ENCODE measurements at regions not wholly inside any gene's neighbourhood (a gene's known extent, or its start where the extent isn't known, plus 50 kb on each side); places are given as distances from the start of the nearest gene placed in this dataset.

DNA sequence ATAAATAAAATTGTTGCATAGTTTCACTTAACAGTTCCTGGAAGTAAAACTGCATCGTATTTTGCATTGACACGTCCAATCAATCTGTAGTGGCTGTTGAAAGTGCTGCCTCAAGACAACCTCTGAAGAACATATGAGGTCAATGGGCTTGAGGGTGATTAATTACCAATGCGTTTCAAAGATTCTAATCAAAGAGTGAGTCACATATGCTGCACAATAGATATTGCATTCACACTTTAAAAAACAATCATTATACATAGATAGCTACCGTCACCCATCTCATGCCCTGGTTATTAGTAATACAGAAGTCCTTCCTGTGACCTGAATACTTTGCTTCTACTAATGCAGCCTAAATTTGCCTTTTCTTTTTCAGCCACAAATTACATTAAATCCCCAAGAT is 743.3 kb upstream of the SLIT2 start:
- Histone ChIP-seq H3K36me3 (ENCODE audit: control insufficient read depth in 2 of 3, insufficient read depth in 3 of 3, low read length in 3 of 3) (no peaks in the 10 kb centered on the region), H3K27me3 (ENCODE audit: control insufficient read depth, insufficient read depth, low read length) (no peaks in the 10 kb centered on the region), H3K4me1 (ENCODE audit: control insufficient read depth in 2 of 3, insufficient read depth in 2 of 3, low read depth in 1 of 3, low read length in 3 of 3) (no peaks in the 10 kb centered on the region), H3K9ac (ENCODE audit: low read length in 3 of 3) (no peak overlapping the region), H3K27ac (ENCODE audit: low read depth in 2 of 2, low read length in 2 of 2) (no peak overlapping the region), H3K9me3 (ENCODE audit: control insufficient read depth in 2 of 3, insufficient read depth in 1 of 3, low read length in 3 of 3) (no peaks in the 10 kb centered on the region), H3K4me3 (ENCODE audit: low read length in 3 of 3) (no peak overlapping the region)
- no peak for TF ChIP-seq CTCF (IDR thresholded peaks at IDR 0.05; ENCODE audit: borderline replicate concordance, extremely low read depth, insufficient read depth)
- intact Hi-C loops (cut with DNase I), result no loop called here
- FAIRE-seq (no peak), DNase-seq (no peak)

GRCh38 chr4:19497705-19498104 is 754.0 kb upstream of the SLIT2 start:
- Histone ChIP-seq H3K4me3 (ENCODE audit: low read length in 3 of 3) (no peak overlapping the region), H3K9ac (ENCODE audit: low read length in 3 of 3) (no peak overlapping the region), H3K4me1 (ENCODE audit: control insufficient read depth in 2 of 3, insufficient read depth in 2 of 3, low read depth in 1 of 3, low read length in 3 of 3) (no peaks in the 10 kb centered on the region), H3K27me3 (ENCODE audit: control insufficient read depth, insufficient read depth, low read length) (no peaks in the 10 kb centered on the region), H3K9me3 (ENCODE audit: control insufficient read depth in 2 of 3, insufficient read depth in 1 of 3, low read length in 3 of 3) (no peaks in the 10 kb centered on the region), H3K27ac (ENCODE audit: low read depth in 2 of 2, low read length in 2 of 2) (no peak overlapping the region), H3K36me3 (ENCODE audit: control insufficient read depth in 2 of 3, insufficient read depth in 3 of 3, low read length in 3 of 3) (no peaks in the 10 kb centered on the region)
- DNase-seq, result no peak
- FAIRE-seq, result no peak
- no peak for TF ChIP-seq CTCF (IDR thresholded peaks at IDR 0.05; ENCODE audit: borderline replicate concordance, extremely low read depth, insufficient read depth)
- intact Hi-C loops (cut with DNase I), result no loop called here

- no peak overlapping the region for H3K9ac ChIP-seq (ENCODE audit: low read length in 3 of 3)
- FAIRE-seq (no peak), DNase-seq (no peak)
- H3K4me3 ChIP-seq (ENCODE audit: low read length in 3 of 3), result no peak overlapping the region
- no peak overlapping the region for H3K27ac ChIP-seq (ENCODE audit: low read depth in 2 of 2, low read length in 2 of 2)
- no peaks in the 10 kb centered on the region for H3K9me3 ChIP-seq (ENCODE audit: control insufficient read depth in 2 of 3, insufficient read depth in 1 of 3, low read length in 3 of 3)
- H3K36me3 ChIP-seq (ENCODE audit: control insufficient read depth in 2 of 3, insufficient read depth in 3 of 3, low read length in 3 of 3), result no peaks in the 10 kb centered on the region
- TF ChIP-seq CTCF (IDR thresholded peaks at IDR 0.05; ENCODE audit: borderline replicate concordance, extremely low read depth, insufficient read depth), result no peak
- intact Hi-C loops (cut with DNase I), result no loop called here
- H3K4me1 ChIP-seq (ENCODE audit: control insufficient read depth in 2 of 3, insufficient read depth in 2 of 3, low read depth in 1 of 3, low read length in 3 of 3), result no peaks in the 10 kb centered on the region
- no peaks in the 10 kb centered on the region for H3K27me3 ChIP-seq (ENCODE audit: control insufficient read depth, insufficient read depth, low read length)
Measured at GRCh38 chr4:19496756-19497155, 754.9 kb upstream of the SLIT2 start.

GRCh38 chr4:19494961-19495360 is 756.7 kb upstream of the SLIT2 start:
- FAIRE-seq (no peak), DNase-seq (no peak)
- Histone ChIP-seq H3K27ac (ENCODE audit: low read depth in 2 of 2, low read length in 2 of 2) (no peak overlapping the region), H3K27me3 (ENCODE audit: control insufficient read depth, insufficient read depth, low read length) (no peaks in the 10 kb centered on the region), H3K9ac (ENCODE audit: low read length in 3 of 3) (no peak overlapping the region), H3K9me3 (ENCODE audit: control insufficient read depth in 2 of 3, insufficient read depth in 1 of 3, low read length in 3 of 3) (no peaks in the 10 kb centered on the region), H3K36me3 (ENCODE audit: control insufficient read depth in 2 of 3, insufficient read depth in 3 of 3, low read length in 3 of 3) (no peaks in the 10 kb centered on the region), H3K4me3 (ENCODE audit: low read length in 3 of 3) (no peak overlapping the region), H3K4me1 (ENCODE audit: control insufficient read depth in 2 of 3, insufficient read depth in 2 of 3, low read depth in 1 of 3, low read length in 3 of 3) (no peaks in the 10 kb centered on the region)
- intact Hi-C loops (cut with DNase I), result no loop called here
- TF ChIP-seq CTCF (IDR thresholded peaks at IDR 0.05; ENCODE audit: borderline replicate concordance, extremely low read depth, insufficient read depth), result no peak

All from kidney (tissue), 13 donors.